A549 (cell line): ENCODE measurements at regions not wholly inside any gene's neighbourhood (a gene's known extent, or its start where the extent isn't known, plus 50 kb on each side); places are given as distances from the start of the nearest gene placed in this dataset.

Experiments used
- ATAC-seq, 2 experiments: fragments of 200-7000 bp in 1 of 2; fragments of >200 bp in 1 of 2; cut with Nextera tagmentation in 1 of 2; cut with Tn5 transposase in 1 of 2; 3 replicates each; pipeline versions ENCODE4 v1.8.0 to v1.9.1; 2018 to 2020; ENCODE audit warnings: mild to moderate bottlenecking in 1 of 2, moderate library complexity in 1 of 2
- CTCF ChIA-PET: fragments of 300-600 bp; sonication (Branson Sonifier 250); formaldehyde crosslinking; extraction: SDS; loops from one replicate; lab custom pipeline; 2021; ENCODE audit warnings: antibody characterized with exemption, inconsistent platforms; lab: Yijun Ruan, JAX
- POLR2A ChIA-PET: fragments of 350-600 bp; formaldehyde crosslinking; extraction: SDS; loops from one replicate; lab custom pipeline; 2021; ENCODE audit warnings: antibody characterized with exemption, inconsistent platforms; lab: Yijun Ruan, JAX
- DNase-seq, 2 experiments: peaks; one replicate each; pipeline versions ENCODE4 v3.0.0 to v3.0.0-alpha.2; 2011 to 2016; ENCODE audit warnings: low read depth in 1 of 2, low spot score in 1 of 2
- FAIRE-seq: peaks from 2 replicates; lab custom pipeline; 2011; peaks lifted over from hg19 to GRCh38; lab: Jason Lieb, UNC
- H3K27ac ChIP-seq, 2 experiments: fragments of >200 bp; sonication (Bioruptor Twin); formaldehyde crosslinking; 3 replicates each; pipeline ENCODE4 v1.5.1; 2016 to 2017
- H3K4me1 ChIP-seq: fragments of >200 bp; sonication (Bioruptor Twin); formaldehyde crosslinking; 3 replicates; pipeline ENCODE4 v1.6.1; 2016
- H3K4me2 ChIP-seq: fragments of >200 bp; sonication (Bioruptor Twin); formaldehyde crosslinking; 3 replicates; pipeline ENCODE4 v1.6.1; 2016
- H3K4me3 ChIP-seq: fragments of >200 bp; sonication (Bioruptor Twin); formaldehyde crosslinking; 3 replicates; pipeline ENCODE4 v1.5.1; 2016
- H3K9me3 ChIP-seq: fragments of >200 bp; sonication (Bioruptor Twin); formaldehyde crosslinking; 3 replicates; pipeline ENCODE4 v1.6.1; 2016
- CEBPB ChIP-seq, 2 experiments: fragments of >200 bp in 1 of 2; sonication (Bioruptor Twin) in 1 of 2; formaldehyde crosslinking in 1 of 2; IDR thresholded peaks; 2 replicates each; pipeline ENCODE4 v1.6.1; 2012 to 2016
- CHD4 ChIP-seq: fragments of 200-600 bp; sonication (generic); IDR thresholded peaks from 2 replicates; pipeline ENCODE4 v1.6.1; 2016; ENCODE audit warnings: antibody characterized with exemption, mild to moderate bottlenecking, borderline replicate concordance
- EHF ChIP-seq: fragments of 250-450 bp; sonication (Bioruptor Pico); IDR thresholded peaks from 2 replicates; pipeline ENCODE4 v1.5.0; 2020; ENCODE audit warnings: mild to moderate bottlenecking
- EHMT2 ChIP-seq: fragments of 200-600 bp; sonication (generic); IDR thresholded peaks from 2 replicates; pipeline ENCODE4 v1.6.1; 2016; ENCODE audit warnings: antibody characterized with exemption, low read depth, mild to moderate bottlenecking, moderate library complexity
- FOSB ChIP-seq: fragments of 250-450 bp; sonication (Bioruptor Pico); IDR thresholded peaks from 2 replicates; pipeline ENCODE4 v1.5.0; 2020; ENCODE audit warnings: mild to moderate bottlenecking, moderate library complexity
- FOSL2 ChIP-seq, 2 experiments: fragments of 450-650 bp in 1 of 2; fragments of >200 bp in 1 of 2; sonication (Bioruptor Twin) in 1 of 2; formaldehyde crosslinking; IDR thresholded peaks; 2 replicates each; pipeline versions ENCODE4 v1.5.0 to v1.6.1; 2016 to 2020; ENCODE audit warnings: mild to moderate bottlenecking in 1 of 2, moderate library complexity in 1 of 2
- FOXS1 ChIP-seq: fragments of 250-450 bp; sonication (Bioruptor Pico); IDR thresholded peaks from 2 replicates; pipeline ENCODE4 v1.5.0; 2020; ENCODE audit warnings: mild to moderate bottlenecking, moderate library complexity
- HOXA7 ChIP-seq: fragments of 250-450 bp; sonication (Bioruptor Pico); IDR thresholded peaks from 2 replicates; pipeline ENCODE4 v1.5.0; 2020; ENCODE audit warnings: mild to moderate bottlenecking, moderate library complexity
- HOXB13 ChIP-seq: fragments of 250-450 bp; sonication (Bioruptor Pico); IDR thresholded peaks from 2 replicates; pipeline ENCODE4 v1.5.0; 2020; ENCODE audit warnings: low read depth, mild to moderate bottlenecking, moderate library complexity
- HOXB5 ChIP-seq: fragments of 250-450 bp; sonication (Bioruptor Pico); IDR thresholded peaks from 2 replicates; pipeline ENCODE4 v1.5.0; 2020; ENCODE audit warnings: mild to moderate bottlenecking, moderate library complexity
- NPAS2 ChIP-seq: fragments of 250-450 bp; sonication (Bioruptor Pico); IDR thresholded peaks from 2 replicates; pipeline ENCODE4 v1.8.0; 2022; ENCODE audit warnings: mild to moderate bottlenecking, moderate library complexity, borderline replicate concordance
- PHF8 ChIP-seq: fragments of 200-600 bp; sonication (generic); IDR thresholded peaks from 2 replicates; pipeline ENCODE4 v1.6.1; 2016; ENCODE audit warnings: low read depth, mild to moderate bottlenecking, antibody characterized with exemption, moderate library complexity, borderline replicate concordance
- POLR2A ChIP-seq: IDR thresholded peaks from 2 replicates; pipeline ENCODE4 v1.6.1; 2012; ENCODE audit warnings: mild to moderate bottlenecking, low read length
- RCOR1 ChIP-seq: fragments of 150-350 bp; IDR thresholded peaks from 2 replicates; pipeline ENCODE4 v1.6.1; 2014; ENCODE audit warnings: antibody characterized with exemption, low read length, low read depth
- RNF2 ChIP-seq: fragments of 200-600 bp; sonication (generic); IDR thresholded peaks from 2 replicates; pipeline ENCODE4 v1.6.1; 2016; ENCODE audit warnings: low read depth, mild to moderate bottlenecking, antibody characterized with exemption, moderate library complexity, borderline replicate concordance
- SMC3 ChIP-seq: fragments of >200 bp; sonication (Bioruptor Twin); formaldehyde crosslinking; IDR thresholded peaks from 3 replicates; pipeline ENCODE4 v1.6.1; 2018; ENCODE audit warnings: inconsistent platforms
- TFCP2L1 ChIP-seq: fragments of 250-450 bp; sonication (Bioruptor Pico); IDR thresholded peaks from 2 replicates; pipeline ENCODE4 v1.5.0; 2021; ENCODE audit warnings: mild to moderate bottlenecking
- ZC3H11A ChIP-seq: fragments of 450-650 bp; IDR thresholded peaks from 2 replicates; pipeline ENCODE4 v1.6.1; 2014; ENCODE audit warnings: antibody characterized with exemption, mild to moderate bottlenecking
- ZFP36 ChIP-seq: fragments of 450-650 bp; IDR thresholded peaks from 2 replicates; pipeline ENCODE4 v1.6.1; 2014; ENCODE audit warnings: borderline replicate concordance; ENCODE audit not compliant: partially characterized antibody
- ZSCAN20 ChIP-seq: fragments of 250-450 bp; sonication (Bioruptor Pico); IDR thresholded peaks from 2 replicates; pipeline ENCODE4 v1.8.0; 2022; ENCODE audit warnings: mild to moderate bottlenecking, moderate library complexity
- WGBS: methylation state at CpG from one replicate; pipeline ENCODE4 v1.1.6; 2017; ENCODE audit errors: missing lambda C conversion rate; 5-methylcytosine and 5-hydroxymethylcytosine counted together
- TF ChIP-seq, protein P1 (sequence below): fragments of 450-650 bp; IDR thresholded peaks from 2 replicates; pipeline ENCODE4 v1.6.1; 2014; ENCODE audit warnings: antibody characterized with exemption
- TF ChIP-seq, protein P2 (sequence below): IDR thresholded peaks from 2 replicates; pipeline ENCODE4 v1.6.1; 2012
- TF ChIP-seq, protein P3 (sequence below): fragments of 200-600 bp; sonication (generic); IDR thresholded peaks from 2 replicates; pipeline ENCODE4 v1.6.1; 2016; ENCODE audit warnings: antibody characterized with exemption, mild to moderate bottlenecking, moderate library complexity
- TF ChIP-seq, protein P4 (sequence below): fragments of >200 bp; sonication (Bioruptor Twin); formaldehyde crosslinking; IDR thresholded peaks from 3 replicates; pipeline ENCODE4 v1.5.1; 2016
- TF ChIP-seq, protein P5 (sequence below): IDR thresholded peaks from 2 replicates; pipeline ENCODE4 v1.6.1; 2012
- TF ChIP-seq, protein P6 (sequence below): fragments of >200 bp; sonication (Bioruptor Twin); formaldehyde crosslinking; IDR thresholded peaks from 2 replicates; pipeline ENCODE4 v1.6.1; 2016

DNA sequence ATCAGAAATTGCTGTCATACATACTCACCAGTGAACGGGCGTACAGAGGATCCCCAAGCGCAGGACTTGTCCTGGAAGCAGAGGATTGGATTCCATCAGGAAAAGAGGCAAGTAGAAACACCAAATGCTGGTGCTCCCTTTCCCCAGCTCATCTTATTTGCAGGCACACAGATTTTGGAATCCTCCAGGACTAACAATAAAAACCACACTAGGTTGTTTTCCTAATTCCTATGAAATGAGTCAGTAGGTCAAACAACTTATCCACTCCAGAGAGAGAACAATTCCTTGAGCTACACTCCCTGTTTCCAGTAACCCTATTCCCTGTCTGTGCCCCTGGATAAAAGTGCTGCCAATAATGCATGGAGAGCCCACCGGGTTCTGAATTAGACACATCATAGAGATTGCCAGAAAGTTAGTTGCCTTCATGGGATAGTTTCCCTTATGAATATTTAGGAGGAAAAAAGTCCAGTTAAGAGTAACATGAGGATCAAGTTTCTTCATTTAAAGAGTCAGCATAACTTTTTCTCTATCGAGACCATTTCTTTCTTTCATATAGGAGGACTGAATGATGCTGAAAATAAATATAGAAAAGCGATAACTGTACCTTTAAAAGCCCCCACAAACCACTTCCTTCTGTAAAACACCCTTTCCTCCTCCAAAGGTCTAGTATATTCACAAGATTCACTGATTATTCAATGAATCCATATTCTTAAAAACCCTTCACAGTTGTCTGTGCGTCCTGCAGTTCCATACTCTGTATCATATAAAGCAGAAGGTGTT, 178.3 kb upstream of the KLF14 start (continued):
- no peak for TF ChIP-seq PHF8
- no peak for TF ChIP-seq FOSL2 (IDR thresholded peaks at IDR 0.05)
- peak; percentile 69 for TF ChIP-seq FOSL2 (CRISPR knock-in tag; IDR thresholded peaks at IDR 0.05)
- 0 out of 3 replicates have a peak, but pooled peaks have one; percentile 7 for TF ChIP-seq SMC3
- TF ChIP-seq, protein P1, sequence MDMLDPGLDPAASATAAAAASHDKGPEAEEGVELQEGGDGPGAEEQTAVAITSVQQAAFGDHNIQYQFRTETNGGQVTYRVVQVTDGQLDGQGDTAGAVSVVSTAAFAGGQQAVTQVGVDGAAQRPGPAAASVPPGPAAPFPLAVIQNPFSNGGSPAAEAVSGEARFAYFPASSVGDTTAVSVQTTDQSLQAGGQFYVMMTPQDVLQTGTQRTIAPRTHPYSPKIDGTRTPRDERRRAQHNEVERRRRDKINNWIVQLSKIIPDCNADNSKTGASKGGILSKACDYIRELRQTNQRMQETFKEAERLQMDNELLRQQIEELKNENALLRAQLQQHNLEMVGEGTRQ: no peak
- TF ChIP-seq FOXS1 (CRISPR knock-in tag): no peak
- TF ChIP-seq, protein P2, sequence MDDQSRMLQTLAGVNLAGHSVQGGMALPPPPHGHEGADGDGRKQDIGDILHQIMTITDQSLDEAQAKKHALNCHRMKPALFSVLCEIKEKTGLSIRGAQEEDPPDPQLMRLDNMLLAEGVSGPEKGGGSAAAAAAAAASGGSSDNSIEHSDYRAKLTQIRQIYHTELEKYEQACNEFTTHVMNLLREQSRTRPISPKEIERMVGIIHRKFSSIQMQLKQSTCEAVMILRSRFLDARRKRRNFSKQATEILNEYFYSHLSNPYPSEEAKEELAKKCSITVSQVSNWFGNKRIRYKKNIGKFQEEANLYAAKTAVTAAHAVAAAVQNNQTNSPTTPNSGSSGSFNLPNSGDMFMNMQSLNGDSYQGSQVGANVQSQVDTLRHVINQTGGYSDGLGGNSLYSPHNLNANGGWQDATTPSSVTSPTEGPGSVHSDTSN: no peak
- TF ChIP-seq EHMT2: no peak
- no peak for TF ChIP-seq HOXA7 (CRISPR knock-in tag)

DNA sequence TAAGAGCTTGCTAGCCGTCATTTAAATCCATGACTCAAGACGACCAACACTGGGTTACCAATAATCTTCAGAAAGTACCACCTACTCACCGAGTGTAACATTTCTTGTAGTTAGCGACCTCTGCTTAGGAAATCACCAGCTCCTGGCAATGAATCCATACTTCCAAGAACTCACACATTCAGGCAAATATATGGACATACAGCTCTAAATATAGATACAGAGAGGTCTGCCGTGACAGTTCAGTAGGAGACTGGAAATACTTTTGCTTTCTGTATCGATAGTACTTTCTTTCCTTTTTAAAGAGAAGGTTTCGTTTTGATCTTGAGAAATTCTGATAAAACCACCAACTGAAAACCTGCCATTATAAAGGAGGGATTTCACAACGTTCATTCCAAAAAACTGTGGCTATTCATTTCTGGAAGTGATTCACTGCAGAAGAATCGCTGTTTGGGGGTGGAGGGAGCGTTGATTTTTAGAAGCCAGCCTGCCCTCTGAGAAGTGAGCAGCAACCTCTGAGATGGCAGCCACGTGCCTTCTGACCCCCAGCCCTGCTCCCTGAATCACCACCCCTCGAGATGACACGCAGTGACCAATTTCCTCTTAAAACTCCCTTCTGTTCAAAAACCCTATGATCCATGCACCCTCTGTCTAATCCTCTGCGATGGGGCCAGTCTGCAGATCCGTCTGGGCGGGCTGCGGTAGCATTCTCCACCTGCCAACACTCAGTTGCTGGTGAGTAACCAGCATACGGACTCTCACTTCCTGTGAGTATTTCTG, 179.0 kb upstream of the KLF14 start:
- whole genome bisulfite sequencing: 2% methylated on average over 18 of the region's 18 CpGs
- Histone ChIP-seq H3K27ac (peak overlapping the region; percentile 85 to 93), H3K9me3 (no peaks in the 10 kb centered on the region), H3K4me2 (peak overlapping the region; percentile 96), H3K4me3 (peak overlapping the region; percentile 62), H3K4me1 (peaks cover 61% of the 10 kb centered on the region)
- ATAC-seq (peak; percentile 75 to 78), DNase-seq (peak in 1 of 2 experiments; percentile 91), FAIRE-seq (no peak)
- ChIA-PET POLR2A (interaction anchor here (0.5 to 4.5 kb wide), 15 partner anchors 9 to 194 kb away, joined by 3 to 52 read pairs (median 6); no protein-coding TSS in a partner anchor), CTCF (interaction anchor here (0.7 to 1.7 kb wide), 7 partner anchors 9 to 48 kb away, joined by 3 to 9 read pairs (median 5); no protein-coding TSS in a partner anchor)
- TF ChIP-seq HOXB5 (CRISPR knock-in tag) (no peak), ZSCAN20 (CRISPR knock-in tag) (no peak), EHF (CRISPR knock-in tag) (0 out of 2 replicates have a peak, but pooled peaks have one; percentile 20), POLR2A (peak; percentile 36; the same call in 1 of the 2 replicates), PHF8 (no peak), CHD4 (no peak), NPAS2 (CRISPR knock-in tag) (no peak), CEBPB (IDR thresholded peaks at IDR 0.05) (peak; percentile 90 to 94), FOSL2 (IDR thresholded peaks at IDR 0.05) (peak; percentile 90), FOSL2 (CRISPR knock-in tag; IDR thresholded peaks at IDR 0.05) (peak; percentile 88), FOSB (CRISPR knock-in tag) (no peak), ZC3H11A (no peak), RNF2 (no peak), TFCP2L1 (CRISPR knock-in tag) (no peak), SMC3 (peak; percentile 35; the same call in 2 of the 3 replicates), RCOR1 (no peak), ZFP36 (no peak), HOXB13 (no peak)
- TF ChIP-seq, protein P1: peak; percentile 69
- TF ChIP-seq, protein P3, sequence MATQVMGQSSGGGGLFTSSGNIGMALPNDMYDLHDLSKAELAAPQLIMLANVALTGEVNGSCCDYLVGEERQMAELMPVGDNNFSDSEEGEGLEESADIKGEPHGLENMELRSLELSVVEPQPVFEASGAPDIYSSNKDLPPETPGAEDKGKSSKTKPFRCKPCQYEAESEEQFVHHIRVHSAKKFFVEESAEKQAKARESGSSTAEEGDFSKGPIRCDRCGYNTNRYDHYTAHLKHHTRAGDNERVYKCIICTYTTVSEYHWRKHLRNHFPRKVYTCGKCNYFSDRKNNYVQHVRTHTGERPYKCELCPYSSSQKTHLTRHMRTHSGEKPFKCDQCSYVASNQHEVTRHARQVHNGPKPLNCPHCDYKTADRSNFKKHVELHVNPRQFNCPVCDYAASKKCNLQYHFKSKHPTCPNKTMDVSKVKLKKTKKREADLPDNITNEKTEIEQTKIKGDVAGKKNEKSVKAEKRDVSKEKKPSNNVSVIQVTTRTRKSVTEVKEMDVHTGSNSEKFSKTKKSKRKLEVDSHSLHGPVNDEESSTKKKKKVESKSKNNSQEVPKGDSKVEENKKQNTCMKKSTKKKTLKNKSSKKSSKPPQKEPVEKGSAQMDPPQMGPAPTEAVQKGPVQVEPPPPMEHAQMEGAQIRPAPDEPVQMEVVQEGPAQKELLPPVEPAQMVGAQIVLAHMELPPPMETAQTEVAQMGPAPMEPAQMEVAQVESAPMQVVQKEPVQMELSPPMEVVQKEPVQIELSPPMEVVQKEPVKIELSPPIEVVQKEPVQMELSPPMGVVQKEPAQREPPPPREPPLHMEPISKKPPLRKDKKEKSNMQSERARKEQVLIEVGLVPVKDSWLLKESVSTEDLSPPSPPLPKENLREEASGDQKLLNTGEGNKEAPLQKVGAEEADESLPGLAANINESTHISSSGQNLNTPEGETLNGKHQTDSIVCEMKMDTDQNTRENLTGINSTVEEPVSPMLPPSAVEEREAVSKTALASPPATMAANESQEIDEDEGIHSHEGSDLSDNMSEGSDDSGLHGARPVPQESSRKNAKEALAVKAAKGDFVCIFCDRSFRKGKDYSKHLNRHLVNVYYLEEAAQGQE: no peak
- TF ChIP-seq, protein P4, sequence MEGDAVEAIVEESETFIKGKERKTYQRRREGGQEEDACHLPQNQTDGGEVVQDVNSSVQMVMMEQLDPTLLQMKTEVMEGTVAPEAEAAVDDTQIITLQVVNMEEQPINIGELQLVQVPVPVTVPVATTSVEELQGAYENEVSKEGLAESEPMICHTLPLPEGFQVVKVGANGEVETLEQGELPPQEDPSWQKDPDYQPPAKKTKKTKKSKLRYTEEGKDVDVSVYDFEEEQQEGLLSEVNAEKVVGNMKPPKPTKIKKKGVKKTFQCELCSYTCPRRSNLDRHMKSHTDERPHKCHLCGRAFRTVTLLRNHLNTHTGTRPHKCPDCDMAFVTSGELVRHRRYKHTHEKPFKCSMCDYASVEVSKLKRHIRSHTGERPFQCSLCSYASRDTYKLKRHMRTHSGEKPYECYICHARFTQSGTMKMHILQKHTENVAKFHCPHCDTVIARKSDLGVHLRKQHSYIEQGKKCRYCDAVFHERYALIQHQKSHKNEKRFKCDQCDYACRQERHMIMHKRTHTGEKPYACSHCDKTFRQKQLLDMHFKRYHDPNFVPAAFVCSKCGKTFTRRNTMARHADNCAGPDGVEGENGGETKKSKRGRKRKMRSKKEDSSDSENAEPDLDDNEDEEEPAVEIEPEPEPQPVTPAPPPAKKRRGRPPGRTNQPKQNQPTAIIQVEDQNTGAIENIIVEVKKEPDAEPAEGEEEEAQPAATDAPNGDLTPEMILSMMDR: no peak
- TF ChIP-seq, protein P5, sequence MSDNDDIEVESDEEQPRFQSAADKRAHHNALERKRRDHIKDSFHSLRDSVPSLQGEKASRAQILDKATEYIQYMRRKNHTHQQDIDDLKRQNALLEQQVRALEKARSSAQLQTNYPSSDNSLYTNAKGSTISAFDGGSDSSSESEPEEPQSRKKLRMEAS: peak; percentile 98
- TF ChIP-seq, protein P6, sequence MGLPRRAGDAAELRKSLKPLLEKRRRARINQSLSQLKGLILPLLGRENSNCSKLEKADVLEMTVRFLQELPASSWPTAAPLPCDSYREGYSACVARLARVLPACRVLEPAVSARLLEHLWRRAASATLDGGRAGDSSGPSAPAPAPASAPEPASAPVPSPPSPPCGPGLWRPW: peak; percentile 60; the same call in 1 of the 2 replicates
